ENCODE measurements at regions not wholly inside any gene's neighbourhood (a gene's known extent, or its start where the extent isn't known, plus 50 kb on each side); places are given as distances from the start of the nearest gene placed in this dataset.

DNA sequence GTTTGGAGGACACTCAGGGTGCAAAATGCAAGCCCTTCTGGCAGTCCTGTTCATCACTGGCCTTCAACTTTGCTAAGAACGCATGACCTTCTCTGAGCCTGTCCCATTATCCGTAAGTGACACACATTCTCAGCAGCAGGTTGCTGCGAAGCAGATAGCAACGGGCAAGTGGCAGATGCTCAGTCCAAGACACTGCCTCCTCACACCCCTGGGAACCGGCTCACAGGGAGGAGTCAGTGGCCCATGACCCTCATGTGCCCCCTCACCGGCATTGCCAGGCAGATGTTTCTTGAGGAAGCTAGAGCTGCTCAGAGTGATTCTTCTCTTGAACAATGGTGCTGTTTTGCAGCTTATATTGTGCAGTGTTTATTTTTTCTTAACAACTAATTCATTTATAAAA lies 737.2 kb upstream of the HS6ST1 start:
- H3K79me2 ChIP-seq (ENCODE audit: insufficient read depth): no peaks in the 10 kb centered on the region
- H3K36me3 ChIP-seq (replicated peaks in 1 of 2; ENCODE audit: control insufficient read depth in 1 of 2, insufficient read depth in 2 of 2, low read length in 1 of 2): no peaks in the 10 kb centered on the region
- no peak overlapping the region for H2AFZ ChIP-seq (ENCODE audit: low read depth)
- no peak for TF ChIP-seq CTCF (IDR thresholded peaks at IDR 0.05)
- TF ChIP-seq SMC3 (IDR thresholded peaks at IDR 0.05; ENCODE audit: low read depth, low read length): no peak
- TF ChIP-seq, protein P1, sequence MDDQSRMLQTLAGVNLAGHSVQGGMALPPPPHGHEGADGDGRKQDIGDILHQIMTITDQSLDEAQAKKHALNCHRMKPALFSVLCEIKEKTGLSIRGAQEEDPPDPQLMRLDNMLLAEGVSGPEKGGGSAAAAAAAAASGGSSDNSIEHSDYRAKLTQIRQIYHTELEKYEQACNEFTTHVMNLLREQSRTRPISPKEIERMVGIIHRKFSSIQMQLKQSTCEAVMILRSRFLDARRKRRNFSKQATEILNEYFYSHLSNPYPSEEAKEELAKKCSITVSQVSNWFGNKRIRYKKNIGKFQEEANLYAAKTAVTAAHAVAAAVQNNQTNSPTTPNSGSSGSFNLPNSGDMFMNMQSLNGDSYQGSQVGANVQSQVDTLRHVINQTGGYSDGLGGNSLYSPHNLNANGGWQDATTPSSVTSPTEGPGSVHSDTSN (IDR thresholded peaks at IDR 0.05): no peak
- POLR2A ChIA-PET: no interaction called here
- H3F3A ChIP-seq (replicated peaks; ENCODE audit: insufficient read depth): no peaks in the 10 kb centered on the region
- H3K4me1 ChIP-seq (ENCODE audit: control insufficient read depth in 1 of 2, insufficient read depth in 2 of 2, low read depth in 1 of 2, low read length in 1 of 2): no peaks in the 10 kb centered on the region
- 58% methylated on average over 6 of the region's 6 CpGs for WGBS (ENCODE audit: low lambda C conversion rate)
- no peaks in the 10 kb centered on the region for H4K20me1 ChIP-seq (ENCODE audit: insufficient read depth)
- no peaks in the 10 kb centered on the region for H3K9me2 ChIP-seq
- H3K9ac ChIP-seq: no peak overlapping the region
- DNase-seq: no peak
- H3K27me3 ChIP-seq (ENCODE audit: insufficient read depth): no peaks in the 10 kb centered on the region
- no peak overlapping the region for H3K4me3 ChIP-seq (ENCODE audit: low read depth in 2 of 2, low read length in 1 of 2)
- H3K27ac ChIP-seq (ENCODE audit: low read depth in 2 of 2, low read length in 1 of 2): no peak overlapping the region
- no peak overlapping the region for H3K4me2 ChIP-seq
- CTCF ChIA-PET: no interaction called here
- H3K9me3 ChIP-seq: no peaks in the 10 kb centered on the region

- no peaks in the 10 kb centered on the region for H3K9me3 ChIP-seq
- H3F3A ChIP-seq (replicated peaks; ENCODE audit: insufficient read depth): no peaks in the 10 kb centered on the region
- no peak overlapping the region for H3K27ac ChIP-seq (ENCODE audit: low read depth in 2 of 2, low read length in 1 of 2)
- DNase-seq: no peak
- H3K4me1 ChIP-seq (ENCODE audit: control insufficient read depth in 1 of 2, insufficient read depth in 2 of 2, low read depth in 1 of 2, low read length in 1 of 2): peaks cover 0 to 4% of the 10 kb centered on the region in 2 experiments; a peak in 1 of 4 replicates
- ChIA-PET CTCF (no interaction called here), POLR2A (no interaction called here)
- no peak overlapping the region for H3K4me3 ChIP-seq (ENCODE audit: low read depth in 2 of 2, low read length in 1 of 2)
- H3K4me2 ChIP-seq: no peak overlapping the region
- no peaks in the 10 kb centered on the region for H3K36me3 ChIP-seq (replicated peaks in 1 of 2; ENCODE audit: control insufficient read depth in 1 of 2, insufficient read depth in 2 of 2, low read length in 1 of 2)
- no peak overlapping the region for H3K9ac ChIP-seq
- H4K20me1 ChIP-seq (ENCODE audit: insufficient read depth): no peaks in the 10 kb centered on the region
- H3K9me2 ChIP-seq: no peaks in the 10 kb centered on the region
- TF ChIP-seq FOXJ3 (CRISPR knock-in tag; IDR thresholded peaks at IDR 0.05) (no peak), RCOR1 (IDR thresholded peaks at IDR 0.05; ENCODE audit: low read length) (no peak), TAF1 (IDR thresholded peaks at IDR 0.05; ENCODE audit: borderline replicate concordance, low read depth, low read length) (no peak), RXRA (IDR thresholded peaks at IDR 0.05; ENCODE audit: borderline replicate concordance, low read depth) (no peak), FOSL2 (IDR thresholded peaks at IDR 0.05; ENCODE audit: borderline replicate concordance, low read depth) (no peak), SMC3 (IDR thresholded peaks at IDR 0.05; ENCODE audit: low read depth, low read length) (no peak), RFX5 (IDR thresholded peaks at IDR 0.05; ENCODE audit: low read length) (no peak), YY1 (IDR thresholded peaks at IDR 0.05; ENCODE audit: low read depth) (no peak), ELF1 (IDR thresholded peaks at IDR 0.05) (no peak), FOXM1 (IDR thresholded peaks at IDR 0.05; ENCODE audit: low read depth) (no peak), POLR2AphosphoS5 (IDR thresholded peaks at IDR 0.05; ENCODE audit: low read depth, low read length) (no peak), EZH2phosphoT487 (IDR thresholded peaks at IDR 0.05; ENCODE audit: borderline replicate concordance, low read depth) (no peak)
- TF ChIP-seq, protein P1 (IDR thresholded peaks at IDR 0.05): no peak
- TF ChIP-seq, protein P2, sequence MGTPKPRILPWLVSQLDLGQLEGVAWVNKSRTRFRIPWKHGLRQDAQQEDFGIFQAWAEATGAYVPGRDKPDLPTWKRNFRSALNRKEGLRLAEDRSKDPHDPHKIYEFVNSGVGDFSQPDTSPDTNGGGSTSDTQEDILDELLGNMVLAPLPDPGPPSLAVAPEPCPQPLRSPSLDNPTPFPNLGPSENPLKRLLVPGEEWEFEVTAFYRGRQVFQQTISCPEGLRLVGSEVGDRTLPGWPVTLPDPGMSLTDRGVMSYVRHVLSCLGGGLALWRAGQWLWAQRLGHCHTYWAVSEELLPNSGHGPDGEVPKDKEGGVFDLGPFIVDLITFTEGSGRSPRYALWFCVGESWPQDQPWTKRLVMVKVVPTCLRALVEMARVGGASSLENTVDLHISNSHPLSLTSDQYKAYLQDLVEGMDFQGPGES (IDR thresholded peaks at IDR 0.05; ENCODE audit: low read depth, low read length): no peak
- WGBS (ENCODE audit: low lambda C conversion rate): 10% methylated on average over 5 of the region's 5 CpGs
- no peaks in the 10 kb centered on the region for H3K79me2 ChIP-seq (ENCODE audit: insufficient read depth)
- H2AFZ ChIP-seq (ENCODE audit: low read depth): no peak overlapping the region
- H3K27me3 ChIP-seq (ENCODE audit: insufficient read depth): no peaks in the 10 kb centered on the region
Observed at GRCh38 chr2:129056309-129056958, 737.8 kb upstream of the HS6ST1 start.

Data from SK-N-SH (cell line).